Smooth muscle cell (in vitro differentiated cells): ENCODE measurements at regions not wholly inside any gene's neighbourhood (a gene's known extent, or its start where the extent isn't known, plus 50 kb on each side); places are given as distances from the start of the nearest gene placed in this dataset.

Experiments
- DNase-seq: peaks from one replicate; lab custom pipeline; 2025; ENCODE audit not compliant: unreplicated experiment; lab: John Stamatoyannopoulos, UW
- H2AFZ ChIP-seq: fragments of 200-600 bp; sonication (generic); 2 replicates; pipeline ENCODE4 v1.6.0; 2016; ENCODE audit warnings: antibody characterized with exemption, low read depth, mild to moderate bottlenecking
- H3F3A ChIP-seq: fragments of 200-600 bp; sonication (generic); 2 replicates; pipeline ENCODE4 v1.6.0; 2017; ENCODE audit warnings: antibody characterized with exemption, low read depth
- H3K27ac ChIP-seq: fragments of 200-600 bp; sonication (generic); 2 replicates; pipeline ENCODE4 v1.5.1; 2016; ENCODE audit warnings: low read depth, mild to moderate bottlenecking
- H3K27me3 ChIP-seq: fragments of 200-600 bp; sonication (generic); 2 replicates; pipeline ENCODE4 v1.6.1; 2016; ENCODE audit warnings: low read depth, mild to moderate bottlenecking
- H3K36me3 ChIP-seq: fragments of 200-600 bp; sonication (generic); 2 replicates; pipeline ENCODE4 v1.5.1; 2016; ENCODE audit warnings: low read depth
- H3K4me1 ChIP-seq: fragments of 200-600 bp; sonication (generic); 2 replicates; pipeline ENCODE4 v1.5.1; 2016; ENCODE audit warnings: low read depth
- H3K4me2 ChIP-seq: fragments of 200-600 bp; sonication (generic); 2 replicates; pipeline ENCODE4 v1.6.0; 2016; ENCODE audit warnings: mild to moderate bottlenecking
- H3K4me3 ChIP-seq: fragments of 200-600 bp; sonication (generic); 2 replicates; pipeline ENCODE4 v1.5.1; 2016; ENCODE audit warnings: mild to moderate bottlenecking
- H3K79me2 ChIP-seq: fragments of 200-600 bp; sonication (generic); 2 replicates; pipeline ENCODE4 v1.6.0; 2016; ENCODE audit warnings: low read depth, mild to moderate bottlenecking
- H3K9ac ChIP-seq: fragments of 200-600 bp; sonication (generic); 2 replicates; pipeline ENCODE4 v1.6.0; 2016; ENCODE audit warnings: low read depth
- H3K9me3 ChIP-seq: fragments of 200-600 bp; sonication (generic); replicated peaks from 2 replicates; pipeline ENCODE4 v1.5.1; 2016; ENCODE audit warnings: low read depth
- H4K20me1 ChIP-seq: fragments of 200-600 bp; sonication (generic); 2 replicates; pipeline ENCODE4 v1.6.0; 2016; ENCODE audit warnings: low read depth
- CTCF ChIP-seq: fragments of 200-600 bp; sonication (generic); IDR thresholded peaks from 2 replicates; pipeline ENCODE4 v1.5.1; 2017; ENCODE audit warnings: borderline replicate concordance, mild to moderate bottlenecking, antibody characterized with exemption; ENCODE audit not compliant: insufficient read depth, poor library complexity, severe bottlenecking
- WGBS: methylation state at CpG from one replicate; pipeline ENCODE4 v1.1.7; 2016; ENCODE audit warnings: low lambda C conversion rate; 5-methylcytosine and 5-hydroxymethylcytosine counted together

- no peak overlapping the region for H3K4me2 ChIP-seq
- H2AFZ ChIP-seq: no peak overlapping the region
- H3K9ac ChIP-seq: no peak overlapping the region
- no peak overlapping the region for H3K27ac ChIP-seq
- no peaks in the 10 kb centered on the region for H3K9me3 ChIP-seq
- H3F3A ChIP-seq: no peaks in the 10 kb centered on the region
- H3K4me1 ChIP-seq: peaks cover 13% of the 10 kb centered on the region
- no peak overlapping the region for H3K4me3 ChIP-seq
- 91% methylated on average over 15 of the region's 15 CpGs for WGBS
- DNase-seq: no peak
- no peaks in the 10 kb centered on the region for H4K20me1 ChIP-seq
- no peaks in the 10 kb centered on the region for H3K79me2 ChIP-seq
- H3K27me3 ChIP-seq: no peaks in the 10 kb centered on the region
- H3K36me3 ChIP-seq: no peaks in the 10 kb centered on the region
- no peak for TF ChIP-seq CTCF
These were observed 132.9 kb upstream of the TNRC6C start for GRCh38 chr17:77825621-77826020.

- Histone ChIP-seq H3K4me3 (no peak overlapping the region), H3K27ac (no peak overlapping the region), H3K79me2 (no peaks in the 10 kb centered on the region), H3K9me3 (no peaks in the 10 kb centered on the region), H3F3A (no peaks in the 10 kb centered on the region), H3K27me3 (no peaks in the 10 kb centered on the region), H3K9ac (no peak overlapping the region), H3K4me1 (peaks cover 20% of the 10 kb centered on the region), H4K20me1 (no peaks in the 10 kb centered on the region), H3K4me2 (no peak overlapping the region), H2AFZ (no peak overlapping the region), H3K36me3 (no peaks in the 10 kb centered on the region)
- no peak for TF ChIP-seq CTCF
- DNase-seq: no peak
- 80% methylated on average over 8 of the region's 8 CpGs for WGBS
These were observed 132.2 kb upstream of the TNRC6C start for GRCh38 chr17:77826132-77826873.

- WGBS: 77% methylated on average over 7 of the region's 7 CpGs
- TF ChIP-seq CTCF: no peak
- Histone ChIP-seq H3K79me2 (no peaks in the 10 kb centered on the region), H3K27me3 (no peaks in the 10 kb centered on the region), H3K4me1 (peaks cover 27% of the 10 kb centered on the region), H3K4me3 (no peak overlapping the region), H3K27ac (no peak overlapping the region), H4K20me1 (no peaks in the 10 kb centered on the region), H3K9ac (no peak overlapping the region), H2AFZ (no peak overlapping the region), H3F3A (no peaks in the 10 kb centered on the region), H3K36me3 (no peaks in the 10 kb centered on the region), H3K4me2 (no peak overlapping the region), H3K9me3 (no peaks in the 10 kb centered on the region)
- DNase-seq: no peak
These were observed 131.5 kb upstream of the TNRC6C start for GRCh38 chr17:77827039-77827438.

GRCh38 chr17:77827511-77827910, 131.0 kb upstream of the TNRC6C start:
- Histone ChIP-seq H3K79me2 (no peaks in the 10 kb centered on the region), H3K9me3 (no peaks in the 10 kb centered on the region), H3F3A (no peaks in the 10 kb centered on the region), H3K36me3 (no peaks in the 10 kb centered on the region), H3K9ac (no peak overlapping the region), H3K4me2 (no peak overlapping the region), H2AFZ (no peak overlapping the region), H3K27ac (no peak overlapping the region), H4K20me1 (no peaks in the 10 kb centered on the region), H3K4me1 (peaks cover 29% of the 10 kb centered on the region), H3K4me3 (no peak overlapping the region), H3K27me3 (no peaks in the 10 kb centered on the region)
- WGBS: 91% methylated on average over 5 of the region's 5 CpGs
- TF ChIP-seq CTCF: no peak
- no peak for DNase-seq
